Endodermal cell (in vitro differentiated cells): ENCODE measurements at regions not wholly inside any gene's neighbourhood (a gene's known extent, or its start where the extent isn't known, plus 50 kb on each side); places are given as distances from the start of the nearest gene placed in this dataset.

Experiments used
- DNase-seq: peaks from one replicate; pipeline ENCODE4 v3.0.0-alpha.2; 2017
- H3K27ac ChIP-seq: 2 replicates; pipeline ENCODE4 v1.5.1; 2013; ENCODE audit warnings: mild to moderate bottlenecking, low read depth, low read length, moderate library complexity
- H3K27me3 ChIP-seq: 2 replicates; pipeline ENCODE4 v1.6.1; 2013; ENCODE audit warnings: mild to moderate bottlenecking, low read length, moderate library complexity; ENCODE audit not compliant: insufficient read depth, control insufficient read depth, poor library complexity, severe bottlenecking
- H3K36me3 ChIP-seq: 2 replicates; pipeline ENCODE4 v1.7.0; 2013; ENCODE audit warnings: mild to moderate bottlenecking, low read length, moderate library complexity; ENCODE audit not compliant: control insufficient read depth, insufficient read depth
- H3K4me1 ChIP-seq: one replicate; pipeline ENCODE4 v1.7.0; 2013; ENCODE audit warnings: low read length; ENCODE audit not compliant: control insufficient read depth, insufficient read depth
- H3K4me3 ChIP-seq: 2 replicates; pipeline ENCODE4 v1.5.1; 2013; ENCODE audit warnings: mild to moderate bottlenecking, low read length, moderate library complexity
- H3K9ac ChIP-seq: 2 replicates; pipeline ENCODE4 v1.6.1; 2013; ENCODE audit warnings: mild to moderate bottlenecking, low read length, moderate library complexity; ENCODE audit not compliant: poor library complexity, severe bottlenecking; ENCODE audit errors: extremely low read depth
- H3K9me3 ChIP-seq: 2 replicates; pipeline ENCODE4 v1.6.1; 2013; ENCODE audit warnings: mild to moderate bottlenecking, low read length, moderate library complexity; ENCODE audit not compliant: control insufficient read depth
- H3K27ac Mint-ChIP-seq: 2 replicates; pipeline ENCODE4 v1.8.0; 2020; ENCODE audit warnings: mixed read lengths
- H3K27me3 Mint-ChIP-seq: 2 replicates; pipeline ENCODE4 v1.8.0; 2021; ENCODE audit warnings: mild to moderate bottlenecking, mixed read lengths; ENCODE audit not compliant: insufficient read depth
- H3K36me3 Mint-ChIP-seq: 2 replicates; pipeline ENCODE4 v1.8.0; 2020; ENCODE audit warnings: low read depth, mixed read lengths
- H3K4me1 Mint-ChIP-seq: 2 replicates; pipeline ENCODE4 v1.8.0; 2020; ENCODE audit warnings: mixed read lengths
- H3K4me3 Mint-ChIP-seq: 2 replicates; pipeline ENCODE4 v1.8.0; 2020; ENCODE audit warnings: mild to moderate bottlenecking, moderate library complexity, mixed read lengths
- H3K9me3 Mint-ChIP-seq: 2 replicates; pipeline ENCODE4 v1.8.0; 2020; ENCODE audit warnings: mild to moderate bottlenecking, mixed read lengths
- WGBS, 2 experiments: methylation state at CpG; one replicate each; pipeline versions ENCODE4 v1.1.5 to v1.1.7; 2013; ENCODE audit warnings: missing lambda C conversion rate in 2 of 2, mixed read lengths in 1 of 2; ENCODE audit not compliant: insufficient coverage in 1 of 2, insufficient read length in 1 of 2; 5-methylcytosine and 5-hydroxymethylcytosine counted together
- TF ChIP-seq, protein P1 (sequence below): fragments of 200-600 bp; sonication (generic); conservative IDR thresholded peaks from 2 replicates; pipeline ENCODE4 v1.5.0; 2021; ENCODE audit warnings: antibody characterized with exemption, mild to moderate bottlenecking

DNA sequence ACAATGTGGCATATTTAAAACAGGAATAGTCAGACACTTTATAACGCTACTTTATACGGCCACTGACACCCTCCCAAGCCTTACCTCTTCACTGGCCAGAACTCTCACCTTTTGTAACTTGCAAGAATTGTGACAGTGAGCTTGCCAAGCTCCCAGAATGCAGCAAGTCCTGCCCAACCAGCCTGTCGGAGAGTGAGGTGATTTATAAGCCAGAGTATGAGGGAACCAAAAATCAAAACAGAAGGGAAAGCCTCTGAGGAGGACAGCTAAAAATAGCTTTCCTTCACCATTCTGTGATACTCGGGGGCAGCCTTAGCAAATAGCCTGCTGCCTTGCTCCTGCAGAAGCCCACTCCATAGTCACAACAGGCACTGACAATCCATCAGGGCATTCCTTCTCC is 229.7 kb downstream of the FAM76B start:
- no peaks in the 10 kb centered on the region for H3K9me3 ChIP-seq
- Mint-ChIP-seq H3K4me1 (peaks cover 9% of the 10 kb centered on the region), H3K27ac (no peak overlapping the region), H3K4me3 (no peak overlapping the region), H3K27me3 (no peaks in the 10 kb centered on the region), H3K9me3 (no peaks in the 10 kb centered on the region), H3K36me3 (no peaks in the 10 kb centered on the region)
- H3K27ac ChIP-seq: no peak overlapping the region
- H3K36me3 ChIP-seq: no peaks in the 10 kb centered on the region
- no peak for DNase-seq
- 89 to 100% methylated on average over 2 to 4 of the region's 4 CpGs for WGBS, 2 experiments
- TF ChIP-seq, protein P1, sequence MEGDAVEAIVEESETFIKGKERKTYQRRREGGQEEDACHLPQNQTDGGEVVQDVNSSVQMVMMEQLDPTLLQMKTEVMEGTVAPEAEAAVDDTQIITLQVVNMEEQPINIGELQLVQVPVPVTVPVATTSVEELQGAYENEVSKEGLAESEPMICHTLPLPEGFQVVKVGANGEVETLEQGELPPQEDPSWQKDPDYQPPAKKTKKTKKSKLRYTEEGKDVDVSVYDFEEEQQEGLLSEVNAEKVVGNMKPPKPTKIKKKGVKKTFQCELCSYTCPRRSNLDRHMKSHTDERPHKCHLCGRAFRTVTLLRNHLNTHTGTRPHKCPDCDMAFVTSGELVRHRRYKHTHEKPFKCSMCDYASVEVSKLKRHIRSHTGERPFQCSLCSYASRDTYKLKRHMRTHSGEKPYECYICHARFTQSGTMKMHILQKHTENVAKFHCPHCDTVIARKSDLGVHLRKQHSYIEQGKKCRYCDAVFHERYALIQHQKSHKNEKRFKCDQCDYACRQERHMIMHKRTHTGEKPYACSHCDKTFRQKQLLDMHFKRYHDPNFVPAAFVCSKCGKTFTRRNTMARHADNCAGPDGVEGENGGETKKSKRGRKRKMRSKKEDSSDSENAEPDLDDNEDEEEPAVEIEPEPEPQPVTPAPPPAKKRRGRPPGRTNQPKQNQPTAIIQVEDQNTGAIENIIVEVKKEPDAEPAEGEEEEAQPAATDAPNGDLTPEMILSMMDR: no peak
- no peak overlapping the region for H3K4me3 ChIP-seq
- H3K9ac ChIP-seq: no peak overlapping the region
- peaks cover 6% of the 10 kb centered on the region for H3K4me1 ChIP-seq
- no peaks in the 10 kb centered on the region for H3K27me3 ChIP-seq

DNA sequence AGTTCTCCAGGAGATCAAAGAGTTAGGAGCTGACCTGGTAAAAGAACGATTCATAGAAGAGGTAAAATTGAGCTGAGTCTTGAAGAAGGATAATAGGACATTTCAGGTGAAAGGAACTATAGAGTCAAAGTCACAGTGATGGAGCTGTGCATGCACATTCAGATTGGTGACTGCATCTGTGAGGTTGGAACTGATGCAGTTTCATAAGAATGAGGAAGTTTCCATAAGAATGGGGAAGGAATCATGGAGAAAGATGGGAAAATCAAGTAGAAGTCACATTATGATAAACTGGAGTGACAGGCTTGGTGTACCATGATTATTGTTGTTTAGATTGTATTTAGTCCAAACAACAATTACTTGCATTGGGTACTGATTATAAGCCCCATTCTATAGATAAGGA is 232.2 kb downstream of the FAM76B start:
- no peak overlapping the region for H3K27ac ChIP-seq
- TF ChIP-seq, protein P1: no peak

DNA sequence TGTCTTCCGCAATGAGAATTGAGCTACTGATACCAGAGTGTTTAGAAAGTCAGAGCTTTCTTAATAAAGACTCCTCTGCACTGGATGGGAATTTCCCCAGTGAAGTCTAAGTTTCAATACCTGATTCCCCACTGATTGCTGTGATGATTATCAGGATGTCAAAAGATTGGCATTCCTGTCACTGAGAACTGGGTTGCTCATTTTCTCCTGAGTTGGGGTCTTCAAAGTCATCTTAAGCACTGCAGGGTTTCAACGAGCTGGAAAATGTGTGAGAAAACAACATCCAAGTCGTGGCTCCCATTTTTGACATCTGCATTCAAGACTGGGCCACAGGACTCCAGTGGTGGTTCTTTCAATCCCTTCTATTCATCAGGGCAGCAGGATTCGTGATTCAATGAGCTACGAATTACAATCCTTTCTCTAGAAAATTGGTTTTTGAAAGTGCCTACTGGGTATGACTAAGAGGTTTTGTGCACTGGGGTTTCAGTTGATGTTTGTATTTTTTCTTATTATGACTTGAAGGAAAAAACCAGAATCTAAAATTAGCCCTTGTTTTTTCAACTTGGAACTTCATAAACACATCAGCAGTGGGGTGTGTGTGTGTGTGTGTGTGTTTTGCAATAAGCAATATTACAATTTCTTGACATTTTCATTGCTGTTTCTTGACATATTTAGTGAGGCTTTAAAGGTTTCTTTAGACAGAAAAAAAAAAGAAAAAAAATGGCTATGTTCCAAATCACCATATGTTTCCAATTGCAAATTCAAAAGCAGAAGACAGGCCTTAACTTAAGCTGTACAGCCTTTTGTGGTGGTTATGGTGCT is 233.0 kb downstream of the FAM76B start:
- Histone ChIP-seq H3K9me3 (no peaks in the 10 kb centered on the region), H3K27me3 (no peaks in the 10 kb centered on the region), H3K27ac (peak overlapping the region; percentile 42), H3K4me1 (peaks cover 6% of the 10 kb centered on the region), H3K36me3 (no peaks in the 10 kb centered on the region), H3K4me3 (no peak overlapping the region), H3K9ac (no peak overlapping the region)
- Mint-ChIP-seq H3K4me3 (no peak overlapping the region), H3K27me3 (no peaks in the 10 kb centered on the region), H3K36me3 (no peaks in the 10 kb centered on the region), H3K4me1 (peaks cover 15% of the 10 kb centered on the region), H3K9me3 (no peaks in the 10 kb centered on the region), H3K27ac (no peak overlapping the region)
- peak; percentile 57 for DNase-seq
- TF ChIP-seq, protein P1: no peak
- WGBS, 2 experiments: 55 to 66% methylated on average over 2 to 5 of the region's 5 CpGs

More for the DNA sequence above, 232.2 kb downstream of the FAM76B start:
- no peaks in the 10 kb centered on the region for H3K9me3 ChIP-seq
- H3K4me1 Mint-ChIP-seq: peaks cover 13% of the 10 kb centered on the region
- H3K4me1 ChIP-seq: peaks cover 6% of the 10 kb centered on the region
- no peaks in the 10 kb centered on the region for H3K27me3 Mint-ChIP-seq
- WGBS, 2 experiments: 89 to 92% methylated on average over 1 of the region's 1 CpG
- no peak overlapping the region for H3K4me3 ChIP-seq
- H3K36me3 ChIP-seq: no peaks in the 10 kb centered on the region
- no peak overlapping the region for H3K4me3 Mint-ChIP-seq
- DNase-seq: no peak
- no peaks in the 10 kb centered on the region for H3K36me3 Mint-ChIP-seq
- no peak overlapping the region for H3K9ac ChIP-seq
- no peak overlapping the region for H3K27ac Mint-ChIP-seq
- H3K9me3 Mint-ChIP-seq: no peaks in the 10 kb centered on the region
- no peaks in the 10 kb centered on the region for H3K27me3 ChIP-seq
